Subcutaneous abdominal adipose tissue (tissue), 5 donors: ENCODE measurements at regions not wholly inside any gene's neighbourhood (a gene's known extent, or its start where the extent isn't known, plus 50 kb on each side); places are given as distances from the start of the nearest gene placed in this dataset.

Source experiments
- H3K27ac ChIP-seq: one replicate; pipeline ENCODE4 v1.7.0; 2013; ENCODE audit warnings: low read depth, mild to moderate bottlenecking, inconsistent platforms, low read length, moderate library complexity
- H3K27me3 ChIP-seq, 5 donors: one replicate each; pipeline ENCODE4 v1.7.0; 2013; ENCODE audit warnings: low read length in 5 of 5, inconsistent platforms in 1 of 5; ENCODE audit not compliant: control insufficient read depth in 5 of 5, insufficient read depth in 4 of 5
- H3K36me3 ChIP-seq, 5 donors: one replicate each; pipeline ENCODE4 v1.7.0; 2013; ENCODE audit warnings: low read length in 5 of 5; ENCODE audit not compliant: control insufficient read depth in 5 of 5, insufficient read depth in 5 of 5
- H3K4me1 ChIP-seq, 5 donors: one replicate each; pipeline ENCODE4 v1.7.0; 2013; ENCODE audit warnings: low read length in 5 of 5, mild to moderate bottlenecking in 3 of 5, moderate library complexity in 1 of 5; ENCODE audit not compliant: control insufficient read depth in 5 of 5, insufficient read depth in 5 of 5
- H3K4me3 ChIP-seq, 5 donors: one replicate each; pipeline ENCODE4 v1.7.0; 2013; ENCODE audit warnings: low read length in 5 of 5, low read depth in 1 of 5
- H3K9ac ChIP-seq, 5 donors: one replicate each; pipeline ENCODE4 v1.7.0; 2013; ENCODE audit warnings: low read length in 5 of 5, mild to moderate bottlenecking in 4 of 5, moderate library complexity in 3 of 5
- H3K9me3 ChIP-seq, 5 donors: one replicate each; pipeline ENCODE4 v1.7.0; 2013; ENCODE audit warnings: low read length in 5 of 5; ENCODE audit not compliant: control insufficient read depth in 5 of 5
- donor health status: healthy.
- donor health status: healthy.
- donor health status: healthy.
- donor health status: healthy.
- donor health status: healthy.

DNA sequence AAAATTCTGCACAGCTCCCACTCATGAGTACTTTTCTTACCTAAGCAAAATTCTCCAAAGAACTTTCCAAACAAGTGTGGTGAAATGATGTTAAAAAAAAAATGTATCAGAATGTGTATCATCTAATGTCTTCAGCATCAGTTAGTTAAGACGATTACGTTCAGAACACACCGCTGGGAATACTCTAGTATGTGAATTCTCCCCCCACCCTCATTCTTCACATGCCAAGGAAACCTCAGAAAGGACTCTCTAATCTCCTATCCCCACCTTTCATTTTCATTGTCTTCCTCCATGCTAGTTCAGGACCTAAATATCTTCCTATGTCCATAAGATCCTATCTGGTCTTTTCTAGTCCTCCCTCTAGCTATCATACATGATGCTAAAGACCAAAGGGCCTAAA, 457.4 kb downstream of the SHQ1 start:
- Histone ChIP-seq H3K4me3 (no peak overlapping the region), H3K27ac (no peak overlapping the region), H3K9ac (no peak overlapping the region), H3K9me3 (no peaks in the 10 kb centered on the region), H3K27me3 (no peaks in the 10 kb centered on the region), H3K4me1 (peaks cover 0 to 6% (median 0%) of the 10 kb centered on the region in 5 donors), H3K36me3 (no peaks in the 10 kb centered on the region)

DNA sequence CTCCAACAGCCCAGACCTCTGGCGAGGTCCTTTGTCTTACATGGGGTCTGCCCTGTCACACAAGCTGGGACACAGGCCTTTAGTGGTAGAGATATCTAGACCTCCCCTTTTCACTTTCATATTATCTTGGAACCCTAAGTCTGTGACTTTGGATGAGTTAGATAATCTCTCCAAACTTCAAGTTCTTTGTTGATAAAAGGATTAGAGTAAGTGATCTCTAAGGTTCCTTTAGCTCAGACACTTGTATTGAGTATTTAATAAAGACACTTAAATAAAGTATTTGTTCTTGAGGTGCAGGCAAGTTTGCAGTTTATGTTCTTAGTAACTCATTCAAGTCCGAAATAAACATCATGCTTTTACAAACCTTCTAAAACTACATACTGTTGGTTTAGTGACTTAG, 459.6 kb downstream of the SHQ1 start:
- Histone ChIP-seq H3K9me3 (no peaks in the 10 kb centered on the region), H3K4me1 (peaks cover 0 to 6% (median 0%) of the 10 kb centered on the region in 5 donors), H3K27me3 (no peaks in the 10 kb centered on the region), H3K9ac (no peak overlapping the region), H3K36me3 (no peaks in the 10 kb centered on the region), H3K27ac (no peak overlapping the region), H3K4me3 (no peak overlapping the region)

DNA sequence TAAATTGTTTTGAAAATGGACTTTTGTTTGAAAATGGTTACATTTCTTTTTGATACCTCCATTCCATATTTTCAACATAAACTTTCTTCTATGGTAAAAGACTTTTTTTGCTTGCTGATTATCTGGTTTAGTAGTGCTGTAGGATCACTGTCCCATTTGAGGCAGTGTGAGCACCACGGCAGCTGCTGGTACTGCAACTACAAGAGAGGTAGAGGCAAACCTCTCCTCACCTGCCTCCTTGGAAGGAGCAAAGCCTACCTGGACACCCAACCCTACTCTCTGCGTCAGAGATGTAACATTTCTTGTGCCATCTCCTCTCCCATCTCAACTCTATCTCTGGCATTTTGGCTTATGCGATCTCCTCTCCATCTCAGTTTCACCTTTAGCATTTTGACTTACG, 460.1 kb downstream of the SHQ1 start:
- Histone ChIP-seq H3K27me3 (no peaks in the 10 kb centered on the region), H3K4me3 (no peak overlapping the region), H3K9me3 (no peaks in the 10 kb centered on the region), H3K36me3 (no peaks in the 10 kb centered on the region), H3K9ac (no peak overlapping the region), H3K4me1 (peaks cover 0 to 6% (median 0%) of the 10 kb centered on the region in 5 donors), H3K27ac (no peak overlapping the region)

DNA sequence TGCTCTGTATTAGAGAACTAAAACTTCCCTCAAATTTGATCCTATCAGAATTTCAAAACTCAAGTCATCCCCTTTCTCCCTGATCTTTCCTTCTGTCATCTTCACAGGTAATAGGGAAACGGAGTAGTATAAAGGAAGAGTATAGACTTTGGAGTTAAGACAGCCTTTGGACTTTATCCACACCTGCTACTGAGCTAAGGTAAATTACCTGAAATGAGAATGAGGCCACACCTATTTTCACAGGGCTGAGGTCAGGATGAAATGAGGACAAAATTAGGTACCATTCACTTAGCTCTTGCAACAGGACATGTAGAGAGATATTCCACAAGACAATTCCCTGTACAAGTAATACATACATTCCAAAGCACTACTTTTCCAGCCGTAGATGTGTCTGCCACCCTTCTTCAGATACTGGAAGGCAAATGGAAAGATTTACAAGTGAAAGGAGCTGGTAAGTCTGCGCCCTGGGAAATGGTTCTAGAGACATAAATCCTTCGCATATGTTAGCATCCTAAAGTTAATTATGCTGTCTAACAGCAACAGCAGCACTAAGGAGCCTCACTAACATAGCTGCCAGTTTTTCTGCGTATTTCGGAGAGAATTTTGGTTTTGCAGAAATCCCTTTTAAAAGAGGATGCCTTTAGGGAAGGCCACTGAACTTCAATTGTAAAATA, 461.8 kb downstream of the SHQ1 start:
- Histone ChIP-seq H3K27ac (no peak overlapping the region), H3K4me3 (no peak overlapping the region), H3K9me3 (no peaks in the 10 kb centered on the region), H3K9ac (no peak overlapping the region), H3K4me1 (peaks cover 0 to 4% (median 0%) of the 10 kb centered on the region in 5 donors), H3K27me3 (no peaks in the 10 kb centered on the region), H3K36me3 (no peaks in the 10 kb centered on the region)

DNA sequence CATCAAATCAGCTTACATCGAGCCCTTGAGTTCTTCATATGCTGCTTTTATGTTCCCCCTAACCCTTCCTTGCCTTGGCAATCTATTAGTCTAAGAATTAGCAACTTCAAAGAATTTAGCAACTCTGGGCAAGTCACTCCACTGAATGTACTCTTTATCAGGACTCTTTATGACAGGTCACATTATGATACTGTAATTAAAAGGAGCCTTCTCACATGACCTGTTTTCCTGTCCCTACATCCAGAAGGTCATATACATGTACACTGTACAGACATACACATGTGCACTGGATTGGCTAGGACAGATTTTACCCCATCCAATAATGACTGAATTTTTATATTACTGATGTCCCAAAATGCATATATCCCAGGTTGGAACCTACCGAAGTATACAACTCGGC, 463.1 kb downstream of the SHQ1 start:
- Histone ChIP-seq H3K4me1 (peaks cover 0 to 13% (median 0%) of the 10 kb centered on the region in 5 donors), H3K36me3 (no peaks in the 10 kb centered on the region), H3K27ac (no peak overlapping the region), H3K4me3 (no peak overlapping the region), H3K27me3 (no peaks in the 10 kb centered on the region), H3K9me3 (no peaks in the 10 kb centered on the region), H3K9ac (no peak overlapping the region)

DNA sequence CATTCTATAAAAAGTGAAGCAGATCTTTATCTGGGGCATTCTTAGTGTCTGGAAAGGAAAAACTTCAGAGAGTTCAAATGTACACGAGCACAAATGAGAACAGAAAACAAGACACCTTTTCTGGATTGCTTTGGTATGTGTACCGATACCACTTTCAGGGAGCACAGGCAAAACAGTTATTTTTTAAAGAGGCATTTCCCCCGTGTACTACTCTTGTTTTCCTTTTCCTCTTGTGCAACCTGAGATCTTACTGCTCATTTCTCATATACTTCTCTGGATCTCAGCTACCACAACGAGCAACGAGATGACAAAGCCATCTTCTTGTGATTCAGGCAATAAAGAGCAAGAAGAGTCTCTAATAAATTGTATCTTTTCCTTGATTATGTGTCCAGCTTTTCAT, 463.6 kb downstream of the SHQ1 start:
- Histone ChIP-seq H3K4me1 (peaks cover 0 to 19% (median 5%) of the 10 kb centered on the region in 5 donors), H3K27ac (no peak overlapping the region), H3K36me3 (no peaks in the 10 kb centered on the region), H3K4me3 (no peak overlapping the region), H3K27me3 (no peaks in the 10 kb centered on the region), H3K9me3 (no peaks in the 10 kb centered on the region), H3K9ac (no peak overlapping the region)

DNA sequence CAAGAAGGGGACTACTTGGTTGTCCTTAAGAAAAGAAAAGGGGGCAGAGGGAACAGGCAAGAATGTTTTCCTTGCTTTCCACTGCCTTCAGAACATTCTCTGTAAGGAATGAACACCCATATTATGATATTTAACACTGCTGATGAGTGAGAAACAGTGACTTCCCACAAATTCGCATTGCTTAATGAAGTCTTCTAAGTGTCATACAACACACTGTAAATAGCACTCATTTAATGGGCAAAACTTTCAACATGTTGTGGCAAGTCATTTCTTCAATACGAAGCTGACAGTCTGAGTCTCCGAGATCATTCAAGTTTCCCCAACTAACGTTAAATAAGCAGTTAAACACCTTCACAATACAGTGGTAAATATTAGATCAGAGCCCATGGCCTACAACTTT, 464.4 kb downstream of the SHQ1 start:
- no peaks in the 10 kb centered on the region for H3K27me3 ChIP-seq
- no peak overlapping the region for H3K9ac ChIP-seq
- peaks cover 0 to 19% (median 7%) of the 10 kb centered on the region in 5 donors for H3K4me1 ChIP-seq
- H3K4me3 ChIP-seq: no peak overlapping the region
- H3K9me3 ChIP-seq: no peaks in the 10 kb centered on the region
- H3K36me3 ChIP-seq: peaks cover under 1 to 2% (median 1%) of the 10 kb centered on the region in 5 donors
- H3K27ac ChIP-seq: no peak overlapping the region

DNA sequence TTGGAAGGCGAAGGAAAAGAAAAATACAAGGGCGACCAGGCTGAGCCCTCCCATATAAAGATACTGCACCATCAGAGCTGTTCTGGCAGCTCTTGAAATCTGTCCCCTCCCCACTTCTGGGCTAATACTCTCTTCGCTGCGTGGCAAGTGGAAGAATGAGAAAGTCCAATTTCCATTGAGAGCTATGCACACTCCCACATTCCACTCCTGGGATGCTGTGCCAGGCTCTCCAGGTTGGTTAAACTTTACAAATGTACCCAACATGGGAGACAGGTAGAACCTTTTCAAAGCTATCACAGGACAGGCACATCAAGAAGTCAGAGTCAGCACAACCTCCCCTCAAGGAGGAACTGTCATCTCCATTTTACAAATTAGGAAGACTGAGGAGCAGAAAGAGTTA, 465.0 kb downstream of the SHQ1 start:
- H3K4me1 ChIP-seq: peaks cover 0 to 19% (median 7%) of the 10 kb centered on the region in 5 donors
- no peak overlapping the region for H3K27ac ChIP-seq
- H3K9me3 ChIP-seq: no peaks in the 10 kb centered on the region
- H3K27me3 ChIP-seq: no peaks in the 10 kb centered on the region
- no peak overlapping the region for H3K9ac ChIP-seq
- H3K36me3 ChIP-seq: peaks cover 5 to 8% (median 8%) of the 10 kb centered on the region in 5 donors
- H3K4me3 ChIP-seq: no peak overlapping the region

DNA sequence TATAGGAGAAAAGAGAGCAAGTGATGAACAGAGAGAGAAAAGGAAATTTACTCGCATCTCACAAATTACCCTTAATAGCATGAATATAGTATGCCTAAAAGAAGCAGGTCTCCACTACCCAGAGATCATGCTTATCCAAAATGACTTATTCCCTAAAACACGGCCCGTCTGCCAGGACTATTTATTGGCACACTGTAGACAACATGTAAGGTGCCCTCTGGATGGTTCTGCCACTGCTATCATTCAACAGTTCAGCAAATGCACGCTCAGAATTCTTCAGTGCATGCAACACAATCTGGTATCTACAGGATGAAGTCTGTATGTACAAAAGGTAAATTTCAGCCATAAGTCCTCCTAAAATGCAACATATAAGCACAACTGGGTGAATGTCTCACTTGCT, 465.8 kb downstream of the SHQ1 start:
- no peak overlapping the region for H3K27ac ChIP-seq
- H3K36me3 ChIP-seq: peaks cover 5 to 13% (median 11%) of the 10 kb centered on the region in 5 donors
- H3K4me3 ChIP-seq: no peak overlapping the region
- no peaks in the 10 kb centered on the region for H3K9me3 ChIP-seq
- H3K27me3 ChIP-seq: no peaks in the 10 kb centered on the region
- peaks cover 0 to 19% (median 7%) of the 10 kb centered on the region in 5 donors for H3K4me1 ChIP-seq
- no peak overlapping the region for H3K9ac ChIP-seq

DNA sequence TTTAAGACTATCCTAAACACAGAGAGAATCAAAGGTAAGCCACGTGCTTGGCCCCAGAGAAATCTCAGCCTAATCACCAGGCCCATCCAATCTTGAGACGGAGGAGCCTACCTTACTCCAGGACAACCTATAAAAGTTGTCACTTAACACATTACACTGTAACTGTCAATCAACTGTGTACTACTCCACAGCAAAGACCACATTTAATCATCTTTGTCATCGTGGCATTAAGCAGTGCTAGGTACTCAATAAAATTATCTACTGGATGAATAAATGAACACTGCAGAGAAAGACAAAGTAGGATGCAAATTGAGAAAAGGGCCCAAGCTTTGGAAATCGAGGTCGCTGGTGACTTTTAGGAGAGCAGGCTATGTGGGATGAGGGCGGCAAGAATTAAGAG, 466.7 kb downstream of the SHQ1 start:
- no peak overlapping the region for H3K27ac ChIP-seq
- peaks cover 5 to 19% (median 15%) of the 10 kb centered on the region in 5 donors for H3K36me3 ChIP-seq
- no peak overlapping the region for H3K4me3 ChIP-seq
- H3K27me3 ChIP-seq: no peaks in the 10 kb centered on the region
- H3K9me3 ChIP-seq: no peaks in the 10 kb centered on the region
- H3K9ac ChIP-seq: no peak overlapping the region
- H3K4me1 ChIP-seq: peaks cover 0 to 19% (median 7%) of the 10 kb centered on the region in 5 donors
